Liver (tissue), 7 donors: ENCODE measurements at regions not wholly inside any gene's neighbourhood (a gene's known extent, or its start where the extent isn't known, plus 50 kb on each side); places are given as distances from the start of the nearest gene placed in this dataset.
"Not testable (repeated sequence)": the region's sequence is repeated elsewhere in the genome, so short reads cannot be mapped to it uniquely, and the experiment has no call there.

ENCODE experiments used
- DNase-seq: peaks from one replicate; pipeline ENCODE4 v3.0.0-alpha.2; 2017; ENCODE audit warnings: low spot score
- H3K27ac ChIP-seq, 2 donors: one replicate each; pipeline ENCODE4 v1.7.0; 2013; ENCODE audit warnings: inconsistent platforms in 2 of 2, low read length in 2 of 2, control low read depth in 1 of 2, low read depth in 1 of 2, mild to moderate bottlenecking in 1 of 2
- H3K27me3 ChIP-seq, 4 donors: one replicate each; pipeline versions ENCODE4 v1.6.1 to v1.7.0; 2013; ENCODE audit warnings: low read length in 3 of 4, inconsistent platforms in 1 of 4, mild to moderate bottlenecking in 1 of 4, moderate library complexity in 1 of 4; ENCODE audit not compliant: control insufficient read depth in 4 of 4, insufficient read depth in 4 of 4
- H3K36me3 ChIP-seq, 4 donors: one replicate each; pipeline versions ENCODE4 v1.6.1 to v1.7.0; 2013; ENCODE audit warnings: low read length in 3 of 4, mild to moderate bottlenecking in 3 of 4, low read depth in 1 of 4, moderate library complexity in 1 of 4; ENCODE audit not compliant: control insufficient read depth in 4 of 4, insufficient read depth in 3 of 4
- H3K4me1 ChIP-seq, 4 donors: one replicate each; pipeline versions ENCODE4 v1.6.1 to v1.7.0; 2013; ENCODE audit warnings: low read length in 3 of 4, mild to moderate bottlenecking in 3 of 4, moderate library complexity in 1 of 4; ENCODE audit not compliant: control insufficient read depth in 4 of 4, insufficient read depth in 4 of 4
- H3K4me3 ChIP-seq, 3 donors: one replicate each; pipeline versions ENCODE4 v1.6.1 to v1.7.0; 2013; ENCODE audit warnings: low read length in 3 of 3, control low read depth in 1 of 3, low read depth in 1 of 3, mild to moderate bottlenecking in 1 of 3
- H3K9ac ChIP-seq, 2 donors: one replicate each; pipeline ENCODE4 v1.7.0; 2013; ENCODE audit warnings: low read length in 2 of 2, mild to moderate bottlenecking in 2 of 2, moderate library complexity in 2 of 2, control low read depth in 1 of 2, low read depth in 1 of 2
- H3K9me3 ChIP-seq, 4 donors: one replicate each; pipeline versions ENCODE4 v1.6.1 to v1.7.0; 2013; ENCODE audit warnings: low read length in 3 of 4; ENCODE audit not compliant: control insufficient read depth in 4 of 4
- HNF4A ChIP-seq, 2 donors: conservative IDR thresholded peaks; 2 replicates each; pipeline ENCODE4 v1.6.1; 2016; ENCODE audit warnings: antibody characterized with exemption in 2 of 2, mild to moderate bottlenecking in 2 of 2
- WGBS: extraction: QIAGEN DNeasy Blood & Tissue Kit; methylation state at CpG from one replicate; pipeline ENCODE4 v1.1.7; 2013; 5-methylcytosine and 5-hydroxymethylcytosine counted together
- donor health status: healthy.
- donor health status: healthy.
- donor health status: healthy.
- donor health status: healthy.

DNA sequence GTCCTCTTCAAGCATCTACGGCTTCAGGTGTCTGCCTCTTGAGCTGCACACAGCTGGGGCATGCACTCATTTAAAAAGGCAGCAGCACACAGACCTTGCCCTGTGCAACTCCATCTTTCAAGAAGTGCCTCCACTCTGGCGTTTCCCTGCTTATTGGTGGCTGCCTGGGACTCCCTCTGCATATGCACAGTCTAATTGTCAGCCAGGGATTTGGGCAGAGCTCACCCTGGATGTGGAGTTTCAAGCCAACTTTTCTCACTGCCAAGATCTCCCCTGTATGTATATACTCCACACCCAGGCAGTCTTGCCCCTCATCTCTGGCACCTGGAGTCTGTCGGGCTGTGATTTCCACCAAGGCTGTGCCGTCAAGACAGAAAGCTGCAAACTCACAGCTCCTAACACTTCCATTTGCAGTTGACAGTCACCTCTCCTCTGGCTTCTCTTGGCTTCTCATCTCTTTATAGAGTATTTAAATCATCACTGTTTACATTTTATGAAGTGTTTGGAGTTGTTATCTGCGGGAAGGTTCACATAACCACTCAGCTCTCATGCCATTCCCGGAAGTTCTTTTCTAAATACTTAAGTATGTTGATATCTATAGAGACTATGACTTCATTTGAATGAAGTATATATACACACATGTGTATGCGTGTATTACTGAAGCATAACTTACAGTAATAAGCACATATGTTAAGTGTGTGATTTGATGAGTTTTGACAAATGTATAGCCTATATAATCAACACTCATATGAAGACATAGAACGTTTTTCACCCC is 128.2 kb downstream of the NPIPB11 start:
- not testable (repeated sequence) for DNase-seq, H3K9ac ChIP-seq
- 82% methylated on average over 4 of the region's 8 CpGs for WGBS

DNA sequence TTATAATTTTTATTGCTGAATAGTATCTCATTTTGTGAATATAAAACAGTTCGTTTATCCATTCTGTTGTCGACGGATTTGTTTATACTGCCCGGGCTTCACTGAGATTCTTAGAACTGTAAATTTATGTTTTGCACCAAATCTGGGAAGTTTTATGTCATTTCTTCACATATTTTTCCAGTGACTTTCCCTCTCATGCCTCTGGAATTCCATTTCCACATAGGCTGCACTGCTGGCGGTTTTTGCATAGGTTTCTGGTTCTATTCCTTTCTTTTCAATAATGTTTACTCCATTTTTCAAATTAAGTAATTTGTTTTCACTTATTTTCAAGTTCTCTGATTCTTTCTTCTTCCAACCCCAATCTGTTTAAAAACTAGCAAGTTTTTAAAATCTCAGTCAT is 130.1 kb downstream of the NPIPB11 start:
- not testable (repeated sequence) for H3K27me3 ChIP-seq, H3K36me3 ChIP-seq, H3K4me3 ChIP-seq, H3K27ac ChIP-seq, H3K4me1 ChIP-seq, H3K9me3 ChIP-seq, H3K9ac ChIP-seq, DNase-seq
- WGBS = 95% methylated on average over 5 of the region's 5 CpGs

More for the DNA sequence above, 128.2 kb downstream of the NPIPB11 start:
- not testable (repeated sequence) for H3K27me3 ChIP-seq, H3K36me3 ChIP-seq, H3K27ac ChIP-seq, H3K9me3 ChIP-seq, H3K4me1 ChIP-seq, H3K4me3 ChIP-seq

DNA sequence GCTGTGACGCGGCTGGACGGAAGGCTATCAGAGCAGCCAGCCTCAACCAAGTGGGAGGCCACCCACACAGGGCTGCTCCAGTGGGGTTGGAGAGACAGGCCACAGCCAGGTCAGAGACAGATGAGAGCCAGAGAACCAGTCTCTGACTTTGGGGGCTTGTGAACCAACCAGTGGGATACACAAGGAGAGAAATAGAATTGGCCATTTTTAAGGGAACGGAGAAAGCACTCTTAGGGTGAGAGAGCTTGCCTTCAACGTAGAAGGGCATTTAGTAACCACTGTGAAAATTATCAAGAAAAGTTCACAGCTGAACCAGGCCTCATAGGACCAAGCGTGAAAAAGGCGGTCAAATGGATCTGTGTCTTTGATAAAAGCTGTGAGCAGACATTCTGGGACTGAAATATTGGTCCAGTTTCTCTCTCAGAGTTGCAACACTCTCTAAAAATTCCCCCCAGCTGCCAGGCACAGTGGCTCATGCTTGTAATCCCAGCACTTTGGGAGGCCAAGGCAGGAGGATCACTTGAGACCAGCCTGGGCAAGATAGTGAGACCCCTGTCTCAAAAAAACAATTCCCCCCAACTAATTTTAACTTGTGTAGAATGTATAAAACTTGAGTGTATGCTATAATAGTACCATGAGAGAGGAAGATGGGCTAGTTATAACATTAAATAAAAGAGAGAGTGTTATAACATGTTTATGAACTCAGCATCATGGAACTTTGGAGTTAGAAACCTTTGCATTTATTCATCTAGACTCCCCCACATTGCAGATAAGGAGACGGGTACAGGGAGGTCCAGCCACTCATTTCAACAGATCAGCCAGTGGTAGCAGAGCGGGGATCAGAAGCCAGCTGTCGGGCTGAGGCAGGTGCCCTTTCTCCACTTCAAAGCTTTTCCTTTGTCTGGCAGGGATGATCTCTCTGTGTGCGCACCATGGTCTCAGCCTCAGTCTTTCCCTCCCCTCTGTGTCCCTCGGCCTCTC is 132.2 kb downstream of the NPIPB11 start:
- 90% methylated on average over 12 of the region's 12 CpGs for WGBS
- H3K9ac ChIP-seq, H3K36me3 ChIP-seq, DNase-seq, H3K27me3 ChIP-seq, H3K4me1 ChIP-seq, H3K9me3 ChIP-seq, H3K4me3 ChIP-seq, H3K27ac ChIP-seq: not testable (repeated sequence)

- H3K4me1 ChIP-seq, H3K27ac ChIP-seq, H3K36me3 ChIP-seq, DNase-seq, H3K9me3 ChIP-seq, H3K27me3 ChIP-seq, H3K9ac ChIP-seq, H3K4me3 ChIP-seq: not testable (repeated sequence)
- peak in 1 of 2 donors; percentile 4 for TF ChIP-seq HNF4A (conservative IDR thresholded peaks at IDR 0.05)
- WGBS = 91% methylated on average over 9 of the region's 9 CpGs
Observed at GRCh38 chr16:29273298-29274054, 133.0 kb downstream of the NPIPB11 start.
